SK-N-SH treated with all-trans-retinoic acid at 6 μM for 48 hours (cell line): ENCODE measurements at regions not wholly inside any gene's neighbourhood (a gene's known extent, or its start where the extent isn't known, plus 50 kb on each side); places are given as distances from the start of the nearest gene placed in this dataset.

Source experiments
- ATAC-seq: fragments of 200-7000 bp; cut with Tn5 transposase; 3 replicates; pipeline ENCODE4 v1.9.1; 2020; ENCODE audit warnings: mild to moderate bottlenecking, moderate library complexity
- ARNTL ChIP-seq: fragments of 450-650 bp; formaldehyde crosslinking; IDR thresholded peaks from 2 replicates; pipeline ENCODE4 v1.5.0; 2020; ENCODE audit warnings: low read depth, mild to moderate bottlenecking, moderate library complexity, borderline replicate concordance
- BACH2 ChIP-seq: fragments of 250-450 bp; sonication (Bioruptor Pico); IDR thresholded peaks from 2 replicates; pipeline ENCODE4 v1.9.0; 2021; ENCODE audit warnings: mild to moderate bottlenecking, borderline replicate concordance
- CSDC2 ChIP-seq: fragments of 250-450 bp; sonication (Bioruptor Pico); IDR thresholded peaks from 2 replicates; pipeline ENCODE4 v1.5.0; 2020; ENCODE audit warnings: mild to moderate bottlenecking, moderate library complexity
- ESRRG ChIP-seq: fragments of 250-450 bp; sonication (Bioruptor Pico); IDR thresholded peaks from 2 replicates; pipeline ENCODE4 v1.6.1; 2021; ENCODE audit warnings: mild to moderate bottlenecking
- GLIS3 ChIP-seq: fragments of 250-450 bp; sonication (Bioruptor Pico); IDR thresholded peaks from 2 replicates; pipeline ENCODE4 v1.5.0; 2020; ENCODE audit warnings: mild to moderate bottlenecking, moderate library complexity
- ISL1 ChIP-seq: fragments of 250-450 bp; sonication (Bioruptor Pico); IDR thresholded peaks from 2 replicates; pipeline ENCODE4 v2.1.2; 2022; ENCODE audit warnings: mild to moderate bottlenecking, moderate library complexity
- OSR1 ChIP-seq: fragments of 250-450 bp; sonication (Bioruptor Pico); IDR thresholded peaks from 2 replicates; pipeline ENCODE4 v1.8.0; 2022; ENCODE audit warnings: moderate library complexity, mild to moderate bottlenecking, inconsistent platforms
- PPARA ChIP-seq: fragments of 250-450 bp; sonication (Bioruptor Pico); IDR thresholded peaks from 2 replicates; pipeline ENCODE4 v1.5.0; 2020; ENCODE audit warnings: mild to moderate bottlenecking, borderline replicate concordance
- RARB ChIP-seq: fragments of 250-450 bp; sonication (Bioruptor Pico); IDR thresholded peaks from 2 replicates; pipeline ENCODE4 v1.8.0; 2021; ENCODE audit warnings: mild to moderate bottlenecking, moderate library complexity
- TCF4 ChIP-seq: fragments of 250-450 bp; sonication (Bioruptor Pico); IDR thresholded peaks from 2 replicates; pipeline ENCODE4 v1.8.0; 2021; ENCODE audit warnings: mild to moderate bottlenecking, moderate library complexity, borderline replicate concordance
- TOX ChIP-seq: fragments of 250-450 bp; sonication (Bioruptor Pico); IDR thresholded peaks from 2 replicates; pipeline ENCODE4 v1.8.0; 2021; ENCODE audit warnings: mild to moderate bottlenecking, moderate library complexity, borderline replicate concordance
- ZC3H10 ChIP-seq: fragments of 250-450 bp; sonication (Bioruptor Pico); IDR thresholded peaks from 2 replicates; pipeline ENCODE4 v1.5.1; 2021; ENCODE audit warnings: mild to moderate bottlenecking, moderate library complexity
- ZFP3 ChIP-seq: fragments of 250-450 bp; sonication (Bioruptor Pico); IDR thresholded peaks from 2 replicates; pipeline ENCODE4 v1.5.0; 2020; ENCODE audit warnings: mild to moderate bottlenecking, moderate library complexity
- ZFP30 ChIP-seq: fragments of 450-650 bp; formaldehyde crosslinking; IDR thresholded peaks from 2 replicates; pipeline ENCODE4 v1.5.0; 2022; ENCODE audit warnings: mild to moderate bottlenecking, moderate library complexity
- ZNF70 ChIP-seq: fragments of 450-650 bp; formaldehyde crosslinking; IDR thresholded peaks from 2 replicates; pipeline ENCODE4 v1.5.0; 2020; ENCODE audit warnings: mild to moderate bottlenecking, moderate library complexity
- ZNF8 ChIP-seq: fragments of 450-650 bp; formaldehyde crosslinking; IDR thresholded peaks from 2 replicates; pipeline ENCODE4 v1.5.0; 2020; ENCODE audit warnings: mild to moderate bottlenecking, moderate library complexity
- TF ChIP-seq, protein P1 (sequence below): fragments of 250-450 bp; sonication (Bioruptor Pico); IDR thresholded peaks from 2 replicates; pipeline ENCODE4 v1.5.1; 2021; ENCODE audit warnings: mild to moderate bottlenecking, moderate library complexity
- TF ChIP-seq, protein P2 (sequence below): fragments of 250-450 bp; sonication (Bioruptor Pico); IDR thresholded peaks from 2 replicates; pipeline ENCODE4 v1.8.0; 2020; ENCODE audit warnings: mild to moderate bottlenecking, moderate library complexity, borderline replicate concordance
- TF ChIP-seq, protein P3 (sequence below): fragments of 250-450 bp; sonication (Bioruptor Pico); IDR thresholded peaks from 2 replicates; pipeline ENCODE4 v1.8.0; 2021; ENCODE audit warnings: low read depth, mild to moderate bottlenecking, moderate library complexity, borderline replicate concordance
- TF ChIP-seq, protein P4 (sequence below): fragments of 250-450 bp; sonication (Bioruptor Pico); IDR thresholded peaks from 2 replicates; pipeline ENCODE4 v1.5.0; 2020; ENCODE audit warnings: mild to moderate bottlenecking, moderate library complexity
- TF ChIP-seq, protein P5 (sequence below): fragments of 250-450 bp; sonication (Bioruptor Pico); IDR thresholded peaks from 2 replicates; pipeline ENCODE4 v1.5.1; 2020; ENCODE audit warnings: low read depth, mild to moderate bottlenecking, moderate library complexity

DNA sequence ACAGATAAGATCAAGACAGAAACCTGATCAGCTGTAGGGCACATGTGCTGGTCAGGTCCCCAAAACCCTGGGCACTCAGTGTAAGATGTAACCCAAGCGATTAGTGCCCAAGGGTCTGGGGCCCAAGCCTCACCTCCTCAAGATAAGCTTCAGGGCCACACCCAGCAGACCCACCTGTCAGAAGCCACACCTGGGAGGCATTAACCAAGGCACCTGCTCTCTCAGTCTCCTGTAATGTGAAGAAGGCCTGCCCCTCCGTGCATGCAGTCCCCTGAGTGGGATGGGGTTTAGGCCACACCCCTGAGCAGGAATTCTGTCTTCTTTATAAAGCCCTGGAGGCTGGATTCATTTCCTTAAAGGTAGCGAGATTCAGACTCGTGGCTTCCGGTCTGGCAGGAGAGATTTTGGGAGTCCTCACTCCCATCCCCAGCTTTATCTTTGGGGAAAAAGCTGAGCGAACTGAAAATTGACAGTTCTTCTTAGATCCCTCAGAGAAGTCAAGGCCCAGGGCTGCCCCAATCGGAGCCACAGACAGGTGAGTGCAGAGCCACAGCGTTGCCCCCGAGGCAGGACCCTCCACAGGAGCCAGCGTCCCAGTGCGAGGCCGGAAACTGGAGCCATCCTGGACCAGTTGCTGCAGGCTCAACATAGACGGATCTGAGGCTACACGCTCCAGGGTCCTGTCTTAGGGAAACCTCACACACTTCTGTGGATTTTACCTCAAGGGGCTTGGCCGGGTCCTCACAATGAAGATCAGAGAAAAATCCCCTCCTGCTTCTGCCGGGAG lies 357.6 kb upstream of the IRX4 start:
- TF ChIP-seq BACH2 (CRISPR knock-in tag), result no peak
- no peak for TF ChIP-seq PPARA (CRISPR knock-in tag)
- no peak for TF ChIP-seq TOX (CRISPR knock-in tag)
- TF ChIP-seq ARNTL (CRISPR knock-in tag), result no peak
- TF ChIP-seq GLIS3 (CRISPR knock-in tag), result no peak
- no peak for TF ChIP-seq CSDC2 (CRISPR knock-in tag)
- ATAC-seq, result no peak

DNA sequence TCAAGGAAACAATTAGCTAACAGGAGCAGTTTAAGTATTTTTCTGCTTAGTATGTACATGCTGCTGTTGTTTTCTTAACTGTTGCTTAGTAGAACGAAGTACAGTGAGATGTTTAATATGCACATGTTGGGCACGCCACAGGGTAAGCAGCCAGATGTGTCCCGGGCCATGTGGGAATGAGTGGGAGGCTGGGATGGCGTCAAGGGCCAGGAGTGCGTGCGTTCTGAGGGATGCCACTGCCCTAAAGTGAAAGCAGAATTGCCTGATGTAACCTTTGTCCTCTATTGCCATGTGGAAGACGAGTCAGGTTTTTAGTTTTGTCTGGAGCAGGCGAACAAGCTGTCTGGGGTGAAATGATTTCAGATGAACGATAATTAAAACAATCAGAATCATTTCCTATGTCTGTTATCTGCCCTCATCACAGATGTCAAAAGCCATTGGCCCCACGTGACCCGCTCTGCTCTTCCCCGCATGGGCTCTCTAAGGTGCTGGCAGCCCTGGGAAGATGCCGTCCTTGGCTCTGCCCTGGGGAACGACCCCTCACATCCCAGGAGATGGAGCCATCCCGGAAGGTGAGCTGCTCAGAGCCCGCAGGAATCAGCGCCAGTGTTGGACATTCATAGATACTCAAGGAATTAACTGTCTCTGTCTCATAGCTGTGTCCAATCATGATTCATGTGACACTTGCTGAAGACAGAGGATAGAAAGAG lies 356.6 kb upstream of the IRX4 start:
- no peak for ATAC-seq
- TF ChIP-seq ARNTL (CRISPR knock-in tag) (no peak), ESRRG (CRISPR knock-in tag) (no peak), GLIS3 (CRISPR knock-in tag) (no peak), ZFP3 (CRISPR knock-in tag) (no peak), BACH2 (CRISPR knock-in tag) (no peak), ZNF70 (CRISPR knock-in tag) (no peak), TCF4 (CRISPR knock-in tag) (no peak), ZFP30 (CRISPR knock-in tag) (no peak)
- TF ChIP-seq, protein P1, sequence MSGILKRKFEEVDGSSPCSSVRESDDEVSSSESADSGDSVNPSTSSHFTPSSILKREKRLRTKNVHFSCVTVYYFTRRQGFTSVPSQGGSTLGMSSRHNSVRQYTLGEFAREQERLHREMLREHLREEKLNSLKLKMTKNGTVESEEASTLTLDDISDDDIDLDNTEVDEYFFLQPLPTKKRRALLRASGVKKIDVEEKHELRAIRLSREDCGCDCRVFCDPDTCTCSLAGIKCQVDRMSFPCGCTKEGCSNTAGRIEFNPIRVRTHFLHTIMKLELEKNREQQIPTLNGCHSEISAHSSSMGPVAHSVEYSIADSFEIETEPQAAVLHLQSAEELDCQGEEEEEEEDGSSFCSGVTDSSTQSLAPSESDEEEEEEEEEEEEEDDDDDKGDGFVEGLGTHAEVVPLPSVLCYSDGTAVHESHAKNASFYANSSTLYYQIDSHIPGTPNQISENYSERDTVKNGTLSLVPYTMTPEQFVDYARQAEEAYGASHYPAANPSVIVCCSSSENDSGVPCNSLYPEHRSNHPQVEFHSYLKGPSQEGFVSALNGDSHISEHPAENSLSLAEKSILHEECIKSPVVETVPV, result no peak

DNA sequence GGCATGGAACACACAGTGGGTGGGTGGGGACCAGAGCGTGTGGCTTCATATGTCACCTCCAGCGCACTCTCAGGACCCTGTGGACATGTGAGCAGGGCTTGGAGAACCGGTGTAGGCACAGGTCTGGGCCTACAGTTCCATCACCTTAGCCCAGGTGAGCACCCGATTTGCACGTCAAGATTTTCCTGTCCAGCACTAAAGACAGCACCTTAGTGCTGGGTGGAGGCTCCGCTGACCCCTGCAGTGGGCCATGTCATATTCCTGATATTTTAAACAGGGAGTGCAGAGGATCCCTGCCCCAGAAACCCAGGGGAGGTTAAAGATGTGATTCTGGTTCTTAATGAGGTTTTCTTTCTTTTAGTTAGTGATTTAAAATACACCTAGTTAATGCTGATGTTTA lies 356.0 kb upstream of the IRX4 start:
- TF ChIP-seq ESRRG (CRISPR knock-in tag), result no peak
- TF ChIP-seq PPARA (CRISPR knock-in tag), result no peak
- TF ChIP-seq TCF4 (CRISPR knock-in tag), result no peak
- TF ChIP-seq, protein P2, sequence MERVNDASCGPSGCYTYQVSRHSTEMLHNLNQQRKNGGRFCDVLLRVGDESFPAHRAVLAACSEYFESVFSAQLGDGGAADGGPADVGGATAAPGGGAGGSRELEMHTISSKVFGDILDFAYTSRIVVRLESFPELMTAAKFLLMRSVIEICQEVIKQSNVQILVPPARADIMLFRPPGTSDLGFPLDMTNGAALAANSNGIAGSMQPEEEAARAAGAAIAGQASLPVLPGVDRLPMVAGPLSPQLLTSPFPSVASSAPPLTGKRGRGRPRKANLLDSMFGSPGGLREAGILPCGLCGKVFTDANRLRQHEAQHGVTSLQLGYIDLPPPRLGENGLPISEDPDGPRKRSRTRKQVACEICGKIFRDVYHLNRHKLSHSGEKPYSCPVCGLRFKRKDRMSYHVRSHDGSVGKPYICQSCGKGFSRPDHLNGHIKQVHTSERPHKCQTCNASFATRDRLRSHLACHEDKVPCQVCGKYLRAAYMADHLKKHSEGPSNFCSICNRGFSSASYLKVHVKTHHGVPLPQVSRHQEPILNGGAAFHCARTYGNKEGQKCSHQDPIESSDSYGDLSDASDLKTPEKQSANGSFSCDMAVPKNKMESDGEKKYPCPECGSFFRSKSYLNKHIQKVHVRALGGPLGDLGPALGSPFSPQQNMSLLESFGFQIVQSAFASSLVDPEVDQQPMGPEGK, result no peak
- TF ChIP-seq ZC3H10 (CRISPR knock-in tag), result no peak
- no peak for TF ChIP-seq BACH2 (CRISPR knock-in tag)
- TF ChIP-seq, protein P3, sequence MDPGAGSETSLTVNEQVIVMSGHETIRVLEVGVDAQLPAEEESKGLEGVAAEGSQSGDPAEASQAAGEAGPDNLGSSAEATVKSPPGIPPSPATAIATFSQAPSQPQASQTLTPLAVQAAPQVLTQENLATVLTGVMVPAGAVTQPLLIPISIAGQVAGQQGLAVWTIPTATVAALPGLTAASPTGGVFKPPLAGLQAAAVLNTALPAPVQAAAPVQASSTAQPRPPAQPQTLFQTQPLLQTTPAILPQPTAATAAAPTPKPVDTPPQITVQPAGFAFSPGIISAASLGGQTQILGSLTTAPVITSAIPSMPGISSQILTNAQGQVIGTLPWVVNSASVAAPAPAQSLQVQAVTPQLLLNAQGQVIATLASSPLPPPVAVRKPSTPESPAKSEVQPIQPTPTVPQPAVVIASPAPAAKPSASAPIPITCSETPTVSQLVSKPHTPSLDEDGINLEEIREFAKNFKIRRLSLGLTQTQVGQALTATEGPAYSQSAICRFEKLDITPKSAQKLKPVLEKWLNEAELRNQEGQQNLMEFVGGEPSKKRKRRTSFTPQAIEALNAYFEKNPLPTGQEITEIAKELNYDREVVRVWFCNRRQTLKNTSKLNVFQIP (CRISPR knock-in tag), result no peak
- no peak for TF ChIP-seq CSDC2 (CRISPR knock-in tag)
- no peak for TF ChIP-seq ZNF8
- no peak for TF ChIP-seq TOX (CRISPR knock-in tag)
- no peak for TF ChIP-seq ZFP30 (CRISPR knock-in tag)
- TF ChIP-seq OSR1, result no peak
- TF ChIP-seq ISL1, result no peak
- TF ChIP-seq, protein P4, sequence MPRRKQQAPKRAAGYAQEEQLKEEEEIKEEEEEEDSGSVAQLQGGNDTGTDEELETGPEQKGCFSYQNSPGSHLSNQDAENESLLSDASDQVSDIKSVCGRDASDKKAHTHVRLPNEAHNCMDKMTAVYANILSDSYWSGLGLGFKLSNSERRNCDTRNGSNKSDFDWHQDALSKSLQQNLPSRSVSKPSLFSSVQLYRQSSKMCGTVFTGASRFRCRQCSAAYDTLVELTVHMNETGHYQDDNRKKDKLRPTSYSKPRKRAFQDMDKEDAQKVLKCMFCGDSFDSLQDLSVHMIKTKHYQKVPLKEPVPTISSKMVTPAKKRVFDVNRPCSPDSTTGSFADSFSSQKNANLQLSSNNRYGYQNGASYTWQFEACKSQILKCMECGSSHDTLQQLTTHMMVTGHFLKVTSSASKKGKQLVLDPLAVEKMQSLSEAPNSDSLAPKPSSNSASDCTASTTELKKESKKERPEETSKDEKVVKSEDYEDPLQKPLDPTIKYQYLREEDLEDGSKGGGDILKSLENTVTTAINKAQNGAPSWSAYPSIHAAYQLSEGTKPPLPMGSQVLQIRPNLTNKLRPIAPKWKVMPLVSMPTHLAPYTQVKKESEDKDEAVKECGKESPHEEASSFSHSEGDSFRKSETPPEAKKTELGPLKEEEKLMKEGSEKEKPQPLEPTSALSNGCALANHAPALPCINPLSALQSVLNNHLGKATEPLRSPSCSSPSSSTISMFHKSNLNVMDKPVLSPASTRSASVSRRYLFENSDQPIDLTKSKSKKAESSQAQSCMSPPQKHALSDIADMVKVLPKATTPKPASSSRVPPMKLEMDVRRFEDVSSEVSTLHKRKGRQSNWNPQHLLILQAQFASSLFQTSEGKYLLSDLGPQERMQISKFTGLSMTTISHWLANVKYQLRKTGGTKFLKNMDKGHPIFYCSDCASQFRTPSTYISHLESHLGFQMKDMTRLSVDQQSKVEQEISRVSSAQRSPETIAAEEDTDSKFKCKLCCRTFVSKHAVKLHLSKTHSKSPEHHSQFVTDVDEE (CRISPR knock-in tag), result no peak
- TF ChIP-seq, protein P1, result no peak
- TF ChIP-seq, protein P5, sequence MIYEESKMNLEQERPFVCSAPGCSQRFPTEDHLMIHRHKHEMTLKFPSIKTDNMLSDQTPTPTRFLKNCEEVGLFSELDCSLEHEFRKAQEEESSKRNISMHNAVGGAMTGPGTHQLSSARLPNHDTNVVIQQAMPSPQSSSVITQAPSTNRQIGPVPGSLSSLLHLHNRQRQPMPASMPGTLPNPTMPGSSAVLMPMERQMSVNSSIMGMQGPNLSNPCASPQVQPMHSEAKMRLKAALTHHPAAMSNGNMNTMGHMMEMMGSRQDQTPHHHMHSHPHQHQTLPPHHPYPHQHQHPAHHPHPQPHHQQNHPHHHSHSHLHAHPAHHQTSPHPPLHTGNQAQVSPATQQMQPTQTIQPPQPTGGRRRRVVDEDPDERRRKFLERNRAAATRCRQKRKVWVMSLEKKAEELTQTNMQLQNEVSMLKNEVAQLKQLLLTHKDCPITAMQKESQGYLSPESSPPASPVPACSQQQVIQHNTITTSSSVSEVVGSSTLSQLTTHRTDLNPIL (CRISPR knock-in tag), result no peak
- TF ChIP-seq ARNTL (CRISPR knock-in tag), result no peak
- no peak for TF ChIP-seq ZNF70 (CRISPR knock-in tag)
- TF ChIP-seq RARB (CRISPR knock-in tag), result no peak
- no peak for ATAC-seq
